ENCODE measurements at regions not wholly inside any gene's neighbourhood (a gene's known extent, or its start where the extent isn't known, plus 50 kb on each side); places are given as distances from the start of the nearest gene placed in this dataset.
"Not testable (repeated sequence)": the region's sequence is repeated elsewhere in the genome, so short reads cannot be mapped to it uniquely, and the experiment has no call there.

DNA sequence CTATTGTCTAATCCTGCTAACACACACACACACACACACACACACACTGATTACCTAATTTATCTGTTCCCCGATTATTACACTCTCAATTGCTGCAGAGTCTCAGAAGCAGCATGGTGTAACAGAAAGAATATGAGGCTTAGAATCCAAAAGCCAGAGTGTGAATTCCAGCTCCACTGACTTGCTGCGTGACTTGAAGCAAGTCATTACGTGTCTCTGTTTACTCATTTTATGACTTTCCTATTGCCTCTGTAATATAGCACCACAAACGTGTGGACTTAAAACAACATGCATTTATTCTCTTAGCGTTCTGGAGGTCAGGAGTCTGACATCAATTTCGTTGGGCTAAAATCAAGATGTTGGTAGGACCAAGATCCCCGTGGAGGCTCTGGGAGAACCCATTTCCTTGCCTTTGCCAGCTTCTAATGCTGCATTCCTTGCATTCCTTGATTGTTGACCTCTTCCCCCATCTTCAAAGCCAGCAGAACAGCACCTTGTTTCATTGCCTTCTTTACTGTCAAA lies 55.9 kb upstream of the ATP5PO start:
- DNase-seq = no peak

DNA sequence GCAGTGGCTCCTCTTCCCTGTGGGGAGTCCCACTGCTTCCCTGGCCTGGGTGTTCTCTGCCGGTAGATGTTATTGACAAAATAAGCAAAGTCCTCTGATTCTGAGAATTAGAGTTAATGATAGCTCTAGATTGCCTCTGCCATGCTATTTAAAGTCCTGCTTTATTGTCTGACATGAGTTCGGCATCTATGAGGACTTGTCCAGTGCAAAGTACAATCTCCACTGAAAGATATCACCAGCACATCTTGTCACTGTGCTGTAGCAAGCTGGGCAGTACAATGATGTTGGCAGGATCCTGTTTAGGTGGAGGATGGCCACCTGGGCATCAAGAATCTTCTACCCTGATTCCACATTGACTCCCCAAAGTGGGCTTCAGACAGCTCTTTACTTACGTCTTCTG lies 54.0 kb upstream of the ATP5PO start:
- no peak for DNase-seq

DNA sequence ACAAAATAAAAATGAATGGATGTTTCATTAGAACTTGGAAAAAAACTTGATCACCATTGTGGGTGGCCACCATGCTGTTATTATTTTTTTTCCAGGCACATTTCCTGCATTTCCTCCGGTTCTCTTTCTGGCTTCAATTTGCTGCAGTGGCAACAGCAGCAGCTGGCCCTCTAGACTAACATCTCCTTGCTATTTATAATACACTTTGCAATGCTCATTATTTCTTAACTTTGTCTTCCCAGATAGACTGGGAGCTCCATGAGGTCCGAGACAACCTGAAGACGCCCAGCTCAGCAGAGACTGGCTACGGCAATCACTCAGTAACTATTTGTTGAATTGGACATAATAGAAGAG lies 53.4 kb upstream of the ATP5PO start:
- no peak for DNase-seq

DNA sequence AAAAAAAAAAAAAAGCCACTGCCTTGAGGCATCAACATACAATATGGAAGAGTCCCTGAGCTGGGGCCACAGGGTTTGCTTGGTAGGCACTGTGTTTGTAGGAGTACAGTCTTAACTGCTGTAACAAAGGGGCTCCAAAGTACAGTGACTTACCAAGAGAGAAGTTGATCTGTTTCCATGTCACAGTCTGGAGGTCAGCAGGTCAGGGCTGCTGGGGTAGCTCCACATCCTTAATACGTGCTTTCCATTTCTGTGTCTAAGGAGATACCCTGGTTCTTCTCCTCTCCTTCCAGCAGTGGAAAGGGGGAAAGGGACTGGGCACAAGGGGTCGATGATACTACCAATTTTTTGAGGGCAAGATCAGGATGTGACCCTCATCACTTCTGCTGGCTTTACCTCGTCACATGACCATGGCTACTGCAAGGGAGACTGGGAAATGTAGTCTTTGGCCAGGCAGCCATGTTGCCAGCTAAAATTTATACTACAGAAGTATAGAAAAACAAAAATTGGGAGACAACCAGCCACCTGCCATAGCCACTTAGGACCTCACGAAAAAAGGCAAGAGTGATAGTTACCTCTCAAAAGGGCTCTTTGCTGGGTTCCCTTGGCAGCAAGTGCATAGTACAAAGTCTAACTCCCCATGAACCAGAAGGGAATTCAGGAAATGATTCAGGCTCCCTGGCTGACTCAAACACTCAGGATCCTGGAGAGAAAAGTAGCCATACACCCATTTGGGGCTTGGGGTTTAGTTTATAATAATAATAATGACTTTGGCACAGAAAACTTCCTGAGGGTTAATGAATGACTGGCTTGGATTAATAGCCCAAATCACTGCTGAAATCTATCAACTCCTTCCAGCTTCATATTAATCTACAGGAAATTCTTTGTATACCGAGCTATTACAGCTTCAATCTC lies 52.7 kb upstream of the ATP5PO start:
- no peak for DNase-seq

DNA sequence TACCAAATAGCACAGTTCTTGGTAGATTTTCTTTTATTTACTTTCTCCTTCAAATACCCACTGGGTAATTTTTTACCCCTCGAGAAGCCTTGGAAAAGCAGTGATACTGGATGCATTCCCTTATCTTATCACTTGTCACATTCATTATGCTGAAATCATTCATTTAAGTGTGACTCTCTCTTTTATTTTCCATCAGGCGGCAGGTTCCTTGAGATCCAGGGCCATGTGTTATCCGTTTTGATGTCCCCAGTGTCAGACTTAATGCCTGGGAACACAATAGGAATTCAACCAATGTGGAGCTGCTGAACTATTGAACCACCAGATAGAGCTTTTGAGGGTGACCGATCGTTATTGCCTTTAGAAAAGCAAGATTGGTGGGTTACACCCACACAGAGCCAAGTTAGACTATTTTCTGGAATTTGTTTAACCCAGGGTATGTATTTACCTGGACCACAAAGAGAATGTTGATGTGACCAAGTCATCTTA lies 51.5 kb upstream of the ATP5PO start:
- no peak for DNase-seq

DNA sequence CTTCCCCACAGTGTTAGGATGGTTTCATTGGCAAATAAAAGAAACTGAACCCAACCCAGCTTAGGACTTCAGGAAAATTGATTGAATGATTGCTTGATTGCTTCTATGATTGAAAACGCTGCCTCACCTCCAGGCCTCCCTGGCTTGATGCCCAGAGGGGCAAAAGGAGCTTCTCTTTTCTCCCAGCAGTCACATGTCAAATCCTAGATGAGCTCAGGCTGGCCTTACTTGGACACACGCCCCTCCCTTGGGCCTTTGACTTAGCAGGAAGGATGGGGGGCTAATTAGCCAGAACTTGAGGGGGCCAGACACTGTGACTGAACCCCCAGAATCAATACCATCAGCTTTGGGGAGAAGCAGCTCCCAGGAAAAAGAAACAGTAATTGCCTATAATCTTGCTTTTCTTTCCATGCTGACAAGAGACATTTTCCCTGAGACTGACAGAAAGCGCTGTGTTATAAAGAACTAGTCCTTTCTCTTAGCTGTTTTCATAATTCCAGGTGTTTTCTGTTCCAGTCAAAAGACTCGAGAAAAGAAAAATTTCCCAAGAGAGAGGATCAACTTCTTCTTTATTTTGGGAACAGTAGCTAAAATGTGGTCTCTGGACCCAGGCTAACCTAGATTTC lies 50.8 kb upstream of the ATP5PO start:
- DNase-seq = no peak

DNA sequence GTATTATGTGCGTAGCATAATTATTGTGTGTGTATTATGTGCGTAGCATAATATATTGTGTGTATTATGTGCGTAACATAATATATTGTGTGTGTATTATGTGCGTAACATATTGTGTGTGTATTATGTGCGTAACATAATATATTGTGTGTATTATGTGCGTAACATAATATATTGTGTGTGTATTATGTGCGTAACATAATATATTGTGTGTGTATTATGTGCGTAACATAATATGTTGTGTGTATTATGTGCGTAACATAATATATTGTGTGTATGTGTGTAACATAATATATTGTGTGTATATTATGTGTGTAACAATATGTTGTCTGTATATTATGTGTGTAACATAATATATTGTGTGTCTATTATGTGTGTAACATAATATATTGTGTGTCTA lies 50.1 kb upstream of the ATP5PO start:
- DNase-seq = not testable (repeated sequence)
